IPS-18a (cell line): ENCODE measurements at regions not wholly inside any gene's neighbourhood (a gene's known extent, or its start where the extent isn't known, plus 50 kb on each side); places are given as distances from the start of the nearest gene placed in this dataset.

Source experiments
- H3K27ac ChIP-seq: one replicate; pipeline ENCODE4 v1.5.1; 2013; ENCODE audit warnings: low read length
- H3K27me3 ChIP-seq: one replicate; pipeline ENCODE4 v1.6.1; 2013; ENCODE audit warnings: mild to moderate bottlenecking, low read length; ENCODE audit not compliant: control insufficient read depth, insufficient read depth
- H3K36me3 ChIP-seq: one replicate; pipeline ENCODE4 v1.6.1; 2013; ENCODE audit warnings: low read depth, low read length; ENCODE audit not compliant: control insufficient read depth
- H3K4me1 ChIP-seq: one replicate; pipeline ENCODE4 v1.6.1; 2013; ENCODE audit warnings: low read depth, low read length; ENCODE audit not compliant: control insufficient read depth
- H3K4me3 ChIP-seq: one replicate; pipeline ENCODE4 v1.5.1; 2013; ENCODE audit warnings: low read length
- H3K9ac ChIP-seq: one replicate; pipeline ENCODE4 v1.6.1; 2013; ENCODE audit warnings: mild to moderate bottlenecking, low read length, moderate library complexity
- H3K9me3 ChIP-seq: one replicate; pipeline ENCODE4 v1.6.1; 2013; ENCODE audit warnings: low read depth, low read length; ENCODE audit not compliant: control insufficient read depth

DNA sequence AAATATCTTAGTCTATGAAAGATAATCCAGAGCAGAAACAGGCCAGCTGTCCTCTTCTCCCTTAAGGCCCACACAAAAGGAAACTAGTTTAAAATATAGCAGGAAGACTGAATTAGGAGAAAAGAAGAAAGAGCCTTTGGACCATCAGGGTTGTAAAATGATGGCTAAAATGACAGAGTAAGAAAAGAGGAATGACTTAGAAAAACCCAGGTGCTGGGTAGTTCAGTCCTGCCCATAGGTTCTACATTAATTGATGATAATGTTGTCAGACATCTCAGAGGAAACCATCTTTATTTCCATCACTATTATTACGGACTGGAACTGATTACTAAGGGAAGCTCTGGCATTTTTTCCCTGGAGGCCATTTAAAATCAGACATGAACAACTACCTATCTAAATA is 142.8 kb upstream of the STT3B start:
- no peak overlapping the region for H3K27ac ChIP-seq
- peaks cover 21% of the 10 kb centered on the region for H3K4me1 ChIP-seq
- H3K9me3 ChIP-seq: no peaks in the 10 kb centered on the region
- H3K27me3 ChIP-seq: peaks cover 14% of the 10 kb centered on the region
- no peak overlapping the region for H3K4me3 ChIP-seq
- H3K9ac ChIP-seq: no peak overlapping the region
- no peaks in the 10 kb centered on the region for H3K36me3 ChIP-seq

DNA sequence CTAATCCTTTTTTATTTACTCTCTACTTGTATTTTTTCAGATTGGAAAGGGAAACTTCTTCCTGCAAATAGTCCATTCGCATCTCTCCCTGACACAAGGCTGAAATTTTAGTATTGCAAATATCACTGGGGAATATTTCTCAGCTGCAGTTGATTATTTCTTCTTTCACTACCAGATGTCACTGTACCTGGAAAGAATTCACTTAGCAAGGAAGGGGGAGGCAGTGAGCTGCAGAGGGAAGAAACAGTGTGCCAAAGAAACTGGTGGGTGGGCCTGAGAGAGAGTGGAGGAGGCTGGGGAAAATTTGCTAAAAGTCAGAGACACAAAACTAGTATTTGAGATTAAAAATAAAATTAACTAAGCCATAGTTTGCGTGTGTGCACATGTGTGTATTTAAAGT is 142.3 kb upstream of the STT3B start:
- Histone ChIP-seq H3K36me3 (no peaks in the 10 kb centered on the region), H3K4me1 (peaks cover 21% of the 10 kb centered on the region)

DNA sequence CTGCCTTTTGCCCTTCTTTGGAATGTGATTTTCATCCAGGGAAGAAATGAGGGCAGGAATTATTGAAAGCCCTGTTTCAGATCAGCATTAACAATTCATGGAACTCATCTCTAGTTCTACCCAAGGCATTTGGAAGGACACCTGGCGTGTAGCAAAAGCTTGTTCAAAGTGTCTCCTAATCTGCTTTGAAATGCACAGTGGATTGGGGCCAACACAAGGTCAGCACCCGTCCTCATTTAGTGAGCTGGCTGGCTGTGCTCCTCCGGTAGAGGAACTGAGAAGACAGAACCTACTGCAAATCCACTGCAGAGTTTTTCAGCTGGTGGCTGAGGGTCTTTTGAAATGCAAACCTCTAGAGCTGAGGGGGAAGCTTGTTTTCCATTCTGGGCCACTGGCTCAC is 141.6 kb upstream of the STT3B start:
- Histone ChIP-seq H3K9me3 (no peaks in the 10 kb centered on the region), H3K4me3 (no peak overlapping the region), H3K27ac (no peak overlapping the region), H3K36me3 (no peaks in the 10 kb centered on the region), H3K27me3 (peaks cover 14% of the 10 kb centered on the region), H3K4me1 (peaks cover 21% of the 10 kb centered on the region), H3K9ac (no peak overlapping the region)

More for the DNA sequence above, 142.3 kb upstream of the STT3B start:
- H3K9me3 ChIP-seq: no peaks in the 10 kb centered on the region
- no peak overlapping the region for H3K9ac ChIP-seq
- H3K27me3 ChIP-seq: peaks cover 14% of the 10 kb centered on the region
- H3K27ac ChIP-seq: no peak overlapping the region
- no peak overlapping the region for H3K4me3 ChIP-seq

GRCh38 chr3:31392568-31392967 is 140.2 kb upstream of the STT3B start:
- H3K9ac ChIP-seq: no peak overlapping the region
- H3K9me3 ChIP-seq: no peaks in the 10 kb centered on the region
- H3K36me3 ChIP-seq: no peaks in the 10 kb centered on the region
- peaks cover 14% of the 10 kb centered on the region for H3K27me3 ChIP-seq
- no peak overlapping the region for H3K4me3 ChIP-seq
- H3K27ac ChIP-seq: no peak overlapping the region
- H3K4me1 ChIP-seq: peaks cover 21% of the 10 kb centered on the region

DNA sequence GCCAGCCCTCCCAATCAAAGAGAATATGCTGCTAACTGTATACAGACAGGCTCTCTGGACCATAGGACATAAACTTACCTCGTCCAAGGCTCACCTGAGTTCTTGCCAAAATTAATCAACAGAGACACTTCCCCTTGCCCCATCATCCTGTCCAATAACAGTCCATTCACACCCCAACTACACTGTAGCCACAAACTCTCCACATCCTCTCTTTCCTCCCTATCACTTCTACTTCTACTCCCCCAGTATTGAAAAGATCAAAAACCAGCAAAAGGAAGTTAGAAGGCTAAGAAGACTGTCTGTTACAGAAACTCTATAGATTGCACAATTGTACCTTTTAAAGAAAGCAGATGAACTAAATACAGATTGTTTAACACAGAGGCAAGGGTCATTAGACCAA is 133.5 kb upstream of the STT3B start:
- Histone ChIP-seq H3K4me1 (no peaks in the 10 kb centered on the region), H3K4me3 (no peak overlapping the region), H3K27me3 (no peaks in the 10 kb centered on the region), H3K36me3 (no peaks in the 10 kb centered on the region), H3K9me3 (no peaks in the 10 kb centered on the region), H3K27ac (no peak overlapping the region), H3K9ac (no peak overlapping the region)

DNA sequence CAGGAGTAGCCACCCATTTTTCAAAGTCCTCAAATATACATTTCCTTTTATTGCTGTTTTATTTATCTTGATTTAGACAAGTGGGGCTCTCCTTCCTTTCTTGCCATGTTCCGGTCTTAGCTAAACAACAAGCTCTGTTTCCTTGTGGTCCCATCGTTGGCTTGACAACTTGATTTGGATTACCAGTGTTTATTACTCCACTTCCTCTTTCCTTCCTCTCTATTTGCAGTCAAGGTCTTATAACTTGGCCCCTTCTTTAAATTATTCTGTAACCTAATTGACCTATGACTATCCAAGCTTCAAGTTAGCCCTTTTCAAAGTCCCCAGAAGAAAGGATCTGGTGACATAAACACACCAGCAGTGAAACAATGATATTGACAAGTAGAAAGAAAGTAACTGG is 130.6 kb upstream of the STT3B start:
- Histone ChIP-seq H3K9ac (no peak overlapping the region), H3K36me3 (no peaks in the 10 kb centered on the region), H3K27me3 (no peaks in the 10 kb centered on the region), H3K4me3 (no peak overlapping the region), H3K27ac (no peak overlapping the region), H3K4me1 (no peaks in the 10 kb centered on the region), H3K9me3 (no peaks in the 10 kb centered on the region)

DNA sequence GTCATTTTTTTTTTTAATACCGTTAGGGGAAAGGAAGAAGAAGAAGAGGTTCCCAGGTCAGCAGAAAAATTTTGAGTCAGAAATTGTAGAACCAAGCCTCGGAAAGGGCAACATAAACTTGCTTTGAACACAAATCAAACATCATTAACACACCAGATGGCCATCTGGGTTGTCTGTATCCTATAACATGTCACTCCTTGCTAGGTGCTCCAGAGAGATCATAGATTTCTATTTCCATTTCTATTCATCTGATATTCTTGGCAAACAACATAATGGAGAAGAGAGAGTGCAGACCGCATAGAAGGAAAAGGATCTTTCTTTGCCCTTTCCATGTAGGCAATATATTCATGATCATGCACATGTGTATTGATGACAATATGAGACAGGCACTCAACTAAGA is 129.5 kb upstream of the STT3B start:
- Histone ChIP-seq H3K4me3 (no peak overlapping the region), H3K27me3 (no peaks in the 10 kb centered on the region), H3K27ac (no peak overlapping the region), H3K9ac (no peak overlapping the region), H3K9me3 (no peaks in the 10 kb centered on the region), H3K36me3 (no peaks in the 10 kb centered on the region), H3K4me1 (no peaks in the 10 kb centered on the region)

DNA sequence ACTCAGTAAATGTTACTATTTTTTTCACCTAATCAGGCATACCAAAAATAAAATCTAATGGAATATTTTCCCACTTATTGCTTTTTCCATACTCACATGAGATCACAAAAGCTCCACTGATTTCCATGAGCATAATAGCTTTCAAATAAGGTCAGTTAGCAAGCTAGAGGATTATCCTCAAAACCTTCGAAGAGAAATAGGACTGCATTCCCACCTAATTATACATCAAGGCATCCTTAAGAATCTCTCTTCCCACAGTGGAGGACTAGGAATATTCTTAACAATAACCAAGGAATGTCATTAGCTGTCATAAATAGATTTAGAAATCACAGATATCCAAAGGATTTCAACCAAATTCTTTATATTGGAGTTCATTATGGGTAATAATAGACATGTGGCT is 127.9 kb upstream of the STT3B start:
- Histone ChIP-seq H3K4me1 (no peaks in the 10 kb centered on the region), H3K4me3 (no peak overlapping the region), H3K36me3 (no peaks in the 10 kb centered on the region)

GRCh38 chr3:31405515-31405914 is 127.2 kb upstream of the STT3B start:
- H3K36me3 ChIP-seq: no peaks in the 10 kb centered on the region
- no peak overlapping the region for H3K27ac ChIP-seq
- H3K4me1 ChIP-seq: no peaks in the 10 kb centered on the region
- no peaks in the 10 kb centered on the region for H3K9me3 ChIP-seq
- no peak overlapping the region for H3K9ac ChIP-seq
- no peaks in the 10 kb centered on the region for H3K27me3 ChIP-seq
- no peak overlapping the region for H3K4me3 ChIP-seq

More for the DNA sequence above, 127.9 kb upstream of the STT3B start:
- Histone ChIP-seq H3K27me3 (no peaks in the 10 kb centered on the region), H3K27ac (no peak overlapping the region), H3K9me3 (no peaks in the 10 kb centered on the region), H3K9ac (no peak overlapping the region)

DNA sequence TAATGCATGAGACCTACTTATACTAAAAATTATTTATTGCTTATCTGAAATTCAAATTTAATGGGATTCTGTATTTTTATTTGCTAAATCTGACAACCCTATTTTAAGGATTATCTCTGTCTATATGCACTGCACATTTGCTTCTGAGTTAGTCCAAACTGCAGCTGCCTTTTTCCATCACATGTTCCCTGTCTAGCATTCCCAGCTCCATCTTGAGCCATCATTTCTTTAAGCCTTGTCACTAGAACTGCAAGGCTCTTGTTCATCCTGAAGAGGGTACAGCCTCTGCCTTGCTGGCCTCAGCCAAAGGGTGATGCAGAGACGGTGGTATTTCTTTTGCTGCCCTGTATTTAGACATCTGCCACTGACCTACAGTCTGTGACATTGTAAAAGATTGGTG is 125.8 kb upstream of the STT3B start:
- Histone ChIP-seq H3K4me1 (no peaks in the 10 kb centered on the region), H3K9me3 (no peaks in the 10 kb centered on the region), H3K9ac (no peak overlapping the region), H3K27me3 (no peaks in the 10 kb centered on the region), H3K4me3 (no peak overlapping the region), H3K36me3 (no peaks in the 10 kb centered on the region), H3K27ac (no peak overlapping the region)

GRCh38 chr3:31407665-31408064 is 125.1 kb upstream of the STT3B start:
- H3K27ac ChIP-seq: no peak overlapping the region

DNA sequence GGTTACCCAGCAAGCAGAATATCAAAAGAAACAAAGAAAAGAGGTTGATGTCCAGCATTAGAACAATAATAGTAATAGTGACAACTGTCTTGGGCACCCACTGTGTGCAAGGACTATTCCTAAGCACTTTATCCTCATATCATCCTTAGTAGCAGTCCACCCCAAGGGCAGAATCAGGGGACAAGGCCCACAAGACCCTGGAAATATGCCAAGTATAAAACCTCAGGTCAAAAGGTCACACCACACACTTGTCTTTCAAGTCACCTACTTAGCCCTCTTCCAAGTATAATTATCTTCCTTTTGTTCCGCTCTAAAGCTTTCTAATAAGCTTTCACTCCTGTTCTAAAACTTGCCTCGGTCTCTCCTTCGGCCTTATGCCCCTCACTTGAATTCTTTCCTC is 124.0 kb upstream of the STT3B start:
- Histone ChIP-seq H3K9ac (no peak overlapping the region), H3K9me3 (no peaks in the 10 kb centered on the region), H3K4me1 (no peaks in the 10 kb centered on the region), H3K36me3 (no peaks in the 10 kb centered on the region), H3K27ac (no peak overlapping the region), H3K4me3 (no peak overlapping the region), H3K27me3 (no peaks in the 10 kb centered on the region)

More at GRCh38 chr3:31407665-31408064, 125.1 kb upstream of the STT3B start:
- no peak overlapping the region for H3K9ac ChIP-seq
- no peaks in the 10 kb centered on the region for H3K4me1 ChIP-seq
- H3K9me3 ChIP-seq: no peaks in the 10 kb centered on the region
- H3K36me3 ChIP-seq: no peaks in the 10 kb centered on the region
- H3K4me3 ChIP-seq: no peak overlapping the region
- H3K27me3 ChIP-seq: no peaks in the 10 kb centered on the region
